ENCODE measurements at regions not wholly inside any gene's neighbourhood (a gene's known extent, or its start where the extent isn't known, plus 50 kb on each side); places are given as distances from the start of the nearest gene placed in this dataset.
"Not testable (repeated sequence)": the region's sequence is repeated elsewhere in the genome, so short reads cannot be mapped to it uniquely, and the experiment has no call there.

DNA sequence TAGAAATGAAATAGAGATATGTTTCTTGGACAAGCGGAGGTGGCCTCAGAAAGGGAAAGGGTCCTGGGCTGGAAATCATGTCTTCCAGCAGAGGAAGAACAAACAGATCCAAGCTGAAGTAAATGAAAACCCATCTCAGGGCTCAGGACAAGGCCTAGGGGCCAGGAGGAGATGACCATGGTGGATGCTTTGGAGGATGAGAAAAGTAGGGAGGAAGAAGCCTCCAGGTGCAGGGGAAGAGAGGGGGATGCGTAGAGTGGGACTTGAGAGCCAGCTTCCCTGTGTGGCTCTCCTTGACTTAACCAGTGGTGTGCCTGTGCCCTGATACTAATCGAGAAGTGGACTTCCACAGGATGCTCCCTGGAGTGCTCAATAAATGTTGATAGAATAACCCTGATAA is 203.2 kb downstream of the FAM43A start:
- no peak overlapping the region for H3K4me3 ChIP-seq (replicated peaks; ENCODE audit: low read depth, low read length)
- DNase-seq (ENCODE audit: low read depth) = no peak
- TF ChIP-seq, protein P1, sequence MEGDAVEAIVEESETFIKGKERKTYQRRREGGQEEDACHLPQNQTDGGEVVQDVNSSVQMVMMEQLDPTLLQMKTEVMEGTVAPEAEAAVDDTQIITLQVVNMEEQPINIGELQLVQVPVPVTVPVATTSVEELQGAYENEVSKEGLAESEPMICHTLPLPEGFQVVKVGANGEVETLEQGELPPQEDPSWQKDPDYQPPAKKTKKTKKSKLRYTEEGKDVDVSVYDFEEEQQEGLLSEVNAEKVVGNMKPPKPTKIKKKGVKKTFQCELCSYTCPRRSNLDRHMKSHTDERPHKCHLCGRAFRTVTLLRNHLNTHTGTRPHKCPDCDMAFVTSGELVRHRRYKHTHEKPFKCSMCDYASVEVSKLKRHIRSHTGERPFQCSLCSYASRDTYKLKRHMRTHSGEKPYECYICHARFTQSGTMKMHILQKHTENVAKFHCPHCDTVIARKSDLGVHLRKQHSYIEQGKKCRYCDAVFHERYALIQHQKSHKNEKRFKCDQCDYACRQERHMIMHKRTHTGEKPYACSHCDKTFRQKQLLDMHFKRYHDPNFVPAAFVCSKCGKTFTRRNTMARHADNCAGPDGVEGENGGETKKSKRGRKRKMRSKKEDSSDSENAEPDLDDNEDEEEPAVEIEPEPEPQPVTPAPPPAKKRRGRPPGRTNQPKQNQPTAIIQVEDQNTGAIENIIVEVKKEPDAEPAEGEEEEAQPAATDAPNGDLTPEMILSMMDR (IDR thresholded peaks at IDR 0.05; ENCODE audit: low read length, missing control alignments) = no peak

DNA sequence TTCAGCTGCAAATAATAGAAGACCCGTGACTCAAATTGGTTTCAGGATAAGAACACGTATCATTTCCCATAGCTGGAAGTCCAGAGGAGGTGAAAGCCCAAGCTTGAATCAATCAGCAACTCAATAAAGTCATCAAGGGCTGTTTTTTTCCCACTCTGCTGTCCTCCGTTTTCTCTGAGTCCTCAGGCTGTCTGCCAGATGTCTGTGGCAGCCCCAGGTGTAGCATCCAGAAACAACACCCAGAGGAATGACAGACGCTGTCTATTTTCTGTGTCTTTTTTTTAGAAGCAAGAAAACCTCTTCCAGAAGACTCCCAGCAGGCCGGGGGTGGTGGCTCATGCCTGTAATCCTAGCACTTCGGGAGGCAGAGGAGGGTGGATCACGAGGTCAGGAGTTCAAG is 204.4 kb downstream of the FAM43A start:
- TF ChIP-seq, protein P1 (IDR thresholded peaks at IDR 0.05; ENCODE audit: low read length, missing control alignments) = no peak
- no peak overlapping the region for H3K4me3 ChIP-seq (replicated peaks; ENCODE audit: low read depth, low read length)
- DNase-seq (ENCODE audit: low read depth) = no peak

GRCh38 chr3:194893121-194893987 is 207.7 kb downstream of the FAM43A start:
- DNase-seq (ENCODE audit: low read depth) = peak; percentile 19
- H3K4me3 ChIP-seq (replicated peaks; ENCODE audit: low read depth, low read length) = no peak overlapping the region
- TF ChIP-seq, protein P1 (IDR thresholded peaks at IDR 0.05; ENCODE audit: low read length, missing control alignments) = no peak

DNA sequence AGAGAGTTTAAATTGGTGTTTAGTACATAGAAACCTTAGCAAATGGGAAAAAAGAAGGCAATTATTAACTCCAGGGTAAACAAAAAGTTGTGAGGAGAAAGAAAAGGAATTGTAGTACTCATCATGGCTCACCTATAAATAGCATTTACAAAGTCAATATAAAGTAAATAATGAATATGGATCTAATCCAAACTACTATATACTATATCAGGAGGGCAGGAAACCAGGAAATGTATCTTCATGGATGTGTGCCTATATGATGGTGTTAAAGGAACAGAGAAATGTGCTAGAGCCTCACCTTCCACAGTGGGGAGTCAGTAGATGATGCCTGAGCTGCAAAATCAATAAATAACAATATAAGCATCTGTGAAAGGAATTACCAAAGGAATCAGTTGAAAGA is 208.9 kb downstream of the FAM43A start:
- TF ChIP-seq, protein P1 (IDR thresholded peaks at IDR 0.05; ENCODE audit: low read length, missing control alignments) = no peak
- no peak for DNase-seq (ENCODE audit: low read depth)
- no peak overlapping the region for H3K4me3 ChIP-seq (replicated peaks; ENCODE audit: low read depth, low read length)

DNA sequence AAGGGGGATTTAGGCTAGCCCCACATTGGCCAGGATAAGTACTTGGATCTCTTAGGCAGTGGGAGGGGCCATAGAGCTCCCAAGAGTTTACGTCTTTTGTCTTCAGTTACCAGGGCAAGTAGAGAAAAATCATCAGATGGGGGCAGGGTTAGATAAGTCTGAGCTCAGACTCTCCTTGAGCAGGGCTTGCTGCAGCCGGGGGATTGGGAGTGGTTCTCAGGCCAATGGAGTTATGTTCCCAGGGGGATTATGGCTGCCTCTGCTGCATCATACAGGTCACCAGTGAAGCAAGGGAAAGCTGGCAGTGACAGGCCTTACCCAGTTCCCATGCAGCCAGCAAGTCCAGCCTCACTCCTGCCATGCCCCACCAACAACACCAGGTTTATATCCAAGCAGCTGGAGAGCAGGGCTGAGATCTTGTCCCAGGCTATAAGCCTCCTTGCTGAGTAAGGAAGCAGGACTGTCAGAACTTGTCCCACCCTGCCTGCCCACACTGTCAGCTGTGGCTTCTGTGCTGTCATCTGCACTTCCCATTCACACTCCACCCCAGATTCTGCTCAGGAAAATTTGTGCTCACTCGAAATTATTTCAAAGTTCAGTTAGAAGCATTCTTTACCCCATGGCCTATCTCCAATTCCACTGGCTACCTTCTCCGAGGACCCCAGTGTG is 215.3 kb downstream of the FAM43A start:
- no peak for DNase-seq (ENCODE audit: low read depth)
- no peak overlapping the region for H3K4me3 ChIP-seq (replicated peaks; ENCODE audit: low read depth, low read length)
- TF ChIP-seq, protein P1 (IDR thresholded peaks at IDR 0.05; ENCODE audit: low read length, missing control alignments) = no peak

- H3K4me3 ChIP-seq (replicated peaks; ENCODE audit: low read depth, low read length); DNase-seq (ENCODE audit: low read depth): not testable (repeated sequence)
These were observed 217.8 kb downstream of the FAM43A start for GRCh38 chr3:194903447-194903846.

- not testable (repeated sequence) for H3K4me3 ChIP-seq (replicated peaks; ENCODE audit: low read depth, low read length); DNase-seq (ENCODE audit: low read depth)
These were observed 219.3 kb downstream of the FAM43A start for GRCh38 chr3:194904999-194905398.

GRCh38 chr3:194905696-194906095 is 220.0 kb downstream of the FAM43A start:
- TF ChIP-seq, protein P1 (IDR thresholded peaks at IDR 0.05; ENCODE audit: low read length, missing control alignments) = no peak
- H3K4me3 ChIP-seq (replicated peaks; ENCODE audit: low read depth, low read length) = no peak overlapping the region
- peak; percentile 36 for DNase-seq (ENCODE audit: low read depth)

Measured in fibroblast of pulmonary artery (primary cell).